IMR-90 (cell line): ENCODE measurements at regions not wholly inside any gene's neighbourhood (a gene's known extent, or its start where the extent isn't known, plus 50 kb on each side); places are given as distances from the start of the nearest gene placed in this dataset.

Experiments used
- ATAC-seq: fragments of 200-7000 bp; cut with Tn5 transposase; 2 replicates; pipeline ENCODE4 v1.9.1; 2020; ENCODE audit warnings: low read depth, mild to moderate bottlenecking, moderate library complexity
- BruUV-seq: library from RNA; stranded (reverse); fragments of 400-500 nt; replicated peaks from 2 replicates; lab custom pipeline; 2021; lab: Mats Ljungman, UMichigan
- CTCF ChIA-PET: fragments of 300-600 bp; formaldehyde crosslinking; extraction: SDS; loops from one replicate; lab custom pipeline; 2021; ENCODE audit warnings: antibody characterized with exemption; lab: Yijun Ruan, JAX
- POLR2A ChIA-PET: fragments of 300-600 bp; sonication (Branson Sonifier 250); formaldehyde crosslinking; loops from one replicate; lab custom pipeline; 2022; ENCODE audit warnings: antibody characterized with exemption; ENCODE audit not compliant: unreplicated experiment; lab: Charles Lee
- DNase-seq: peaks from one replicate; pipeline ENCODE4 v3.0.0; 2013
- H2AFZ ChIP-seq: replicated peaks from 2 replicates; pipeline ENCODE3; 2013; ENCODE audit warnings: low read length, mild to moderate bottlenecking; ENCODE audit not compliant: poor library complexity
- H2AK5ac ChIP-seq: 2 replicates; pipeline ENCODE4 v1.6.1; 2013; ENCODE audit warnings: low read depth, low read length, inconsistent platforms
- H2AK9ac ChIP-seq: replicated peaks from 2 replicates; pipeline ENCODE3; 2013; ENCODE audit warnings: mild to moderate bottlenecking, low read depth, low read length, moderate library complexity; ENCODE audit not compliant: poor library complexity
- H2BK120ac ChIP-seq: 2 replicates; pipeline ENCODE4 v1.6.1; 2013; ENCODE audit warnings: low read depth, low read length, inconsistent platforms
- H2BK15ac ChIP-seq: 3 replicates; pipeline ENCODE4 v1.6.1; 2013; ENCODE audit warnings: low read depth, low read length, inconsistent platforms
- H2BK20ac ChIP-seq: 2 replicates; pipeline ENCODE4 v1.6.1; 2013; ENCODE audit warnings: low read depth, mild to moderate bottlenecking, inconsistent platforms, low read length, moderate library complexity
- H2BK5ac ChIP-seq: 2 replicates; pipeline ENCODE4 v1.6.1; 2013; ENCODE audit warnings: mild to moderate bottlenecking, low read depth, low read length, inconsistent platforms; ENCODE audit not compliant: poor library complexity, severe bottlenecking
- H3K14ac ChIP-seq: replicated peaks from 2 replicates; pipeline ENCODE4 v1.6.1; 2013; ENCODE audit warnings: low read depth, low read length, inconsistent platforms
- H3K18ac ChIP-seq: 2 replicates; pipeline ENCODE4 v1.6.1; 2013; ENCODE audit warnings: low read depth, low read length, control low read depth
- H3K23ac ChIP-seq: 2 replicates; pipeline ENCODE4 v1.6.1; 2013; ENCODE audit warnings: low read depth, low read length, inconsistent platforms
- H3K27ac ChIP-seq: 2 replicates; pipeline ENCODE4 v1.5.1; 2013; ENCODE audit warnings: mild to moderate bottlenecking, control low read depth, low read length; ENCODE audit not compliant: insufficient read depth
- H3K27me3 ChIP-seq: 2 replicates; pipeline ENCODE4 v1.6.1; 2013; ENCODE audit warnings: low read length; ENCODE audit not compliant: control insufficient read depth, insufficient read depth
- H3K36me3 ChIP-seq: 2 replicates; pipeline ENCODE4 v1.6.1; 2013; ENCODE audit warnings: low read length, mixed read lengths; ENCODE audit not compliant: control insufficient read depth, insufficient read depth
- H3K4ac ChIP-seq: 2 replicates; pipeline ENCODE4 v1.6.1; 2013; ENCODE audit warnings: low read depth, low read length, inconsistent platforms
- H3K4me1 ChIP-seq: 2 replicates; pipeline ENCODE4 v1.6.1; 2013; ENCODE audit warnings: low read length, mixed read lengths; ENCODE audit not compliant: control insufficient read depth, insufficient read depth
- H3K4me2 ChIP-seq: 2 replicates; pipeline ENCODE4 v1.6.1; 2013; ENCODE audit warnings: low read depth, mild to moderate bottlenecking, control low read depth, low read length, moderate library complexity
- H3K4me3 ChIP-seq: 2 replicates; pipeline ENCODE4 v1.5.1; 2013; ENCODE audit warnings: low read depth, mild to moderate bottlenecking, control low read depth, low read length, moderate library complexity; ENCODE audit not compliant: insufficient read depth
- H3K56ac ChIP-seq: 2 replicates; pipeline ENCODE4 v1.6.1; 2013; ENCODE audit warnings: low read length, inconsistent platforms; ENCODE audit not compliant: insufficient read depth; ENCODE audit errors: extremely low read depth
- H3K79me1 ChIP-seq, 2 experiments: 2 replicates each; pipeline ENCODE4 v1.6.1; 2013; ENCODE audit warnings: low read length in 2 of 2, inconsistent platforms in 1 of 2, low read depth in 1 of 2
- H3K9ac ChIP-seq: 2 replicates; pipeline ENCODE4 v1.6.1; 2013; ENCODE audit warnings: low read depth, low read length, control low read depth
- H3K9me1 ChIP-seq: 2 replicates; pipeline ENCODE4 v1.6.1; 2013; ENCODE audit warnings: low read length, inconsistent platforms; ENCODE audit not compliant: insufficient read depth
- H3K9me3 ChIP-seq: 2 replicates; pipeline ENCODE4 v1.6.1; 2013; ENCODE audit warnings: low read length; ENCODE audit not compliant: control insufficient read depth, insufficient read depth
- H4K20me1 ChIP-seq: 2 replicates; pipeline ENCODE4 v1.6.1; 2013; ENCODE audit warnings: low read length, inconsistent platforms; ENCODE audit not compliant: insufficient read depth
- H4K5ac ChIP-seq: 2 replicates; pipeline ENCODE4 v1.6.1; 2013; ENCODE audit warnings: mild to moderate bottlenecking, low read depth, low read length, control low read depth
- H4K8ac ChIP-seq, 2 experiments: 2 replicates each; pipeline ENCODE4 v1.6.1; 2013; ENCODE audit warnings: low read depth in 2 of 2, low read length in 2 of 2, control low read depth in 1 of 2, inconsistent platforms in 1 of 2
- H4K91ac ChIP-seq: 2 replicates; pipeline ENCODE4 v1.6.1; 2013; ENCODE audit warnings: low read depth, low read length, inconsistent platforms; ENCODE audit not compliant: insufficient read depth
- BHLHE40 ChIP-seq: fragments of 150-350 bp; IDR thresholded peaks from 2 replicates; pipeline ENCODE4 v1.6.1; 2016; ENCODE audit warnings: mild to moderate bottlenecking, low read depth, low read length
- CEBPB ChIP-seq: IDR thresholded peaks from 2 replicates; pipeline ENCODE4 v1.6.1; 2012; ENCODE audit warnings: low read depth, low read length, improper control_type of control experiment
- FOS ChIP-seq: fragments of 150-350 bp; IDR thresholded peaks from 2 replicates; pipeline ENCODE4 v1.6.1; 2016; ENCODE audit warnings: low read depth, low read length
- MAFK ChIP-seq: IDR thresholded peaks from 2 replicates; pipeline ENCODE4 v1.6.1; 2012; ENCODE audit warnings: low read depth, low read length, improper control_type of control experiment
- MAZ ChIP-seq: IDR thresholded peaks from 2 replicates; pipeline ENCODE4 v1.6.1; 2012; ENCODE audit warnings: low read depth, mild to moderate bottlenecking, low read length, improper control_type of control experiment, moderate library complexity, borderline replicate concordance
- MXI1 ChIP-seq: IDR thresholded peaks from 2 replicates; pipeline ENCODE4 v1.6.1; 2012; ENCODE audit warnings: low read depth, mild to moderate bottlenecking, low read length, moderate library complexity, borderline replicate concordance
- NFE2L2 ChIP-seq: fragments of 150-350 bp; IDR thresholded peaks from 2 replicates; pipeline ENCODE4 v1.6.1; 2016; ENCODE audit warnings: low read depth, mild to moderate bottlenecking, low read length
- POLR2A ChIP-seq: IDR thresholded peaks from 2 replicates; pipeline ENCODE4 v1.6.1; 2012; ENCODE audit warnings: mild to moderate bottlenecking, low read depth, low read length
- RAD21 ChIP-seq: IDR thresholded peaks from 2 replicates; pipeline ENCODE4 v1.6.1; 2012; ENCODE audit warnings: low read length, improper control_type of control experiment
- RCOR1 ChIP-seq: IDR thresholded peaks from 2 replicates; pipeline ENCODE4 v1.6.1; 2012; ENCODE audit warnings: mild to moderate bottlenecking, low read length, improper control_type of control experiment; ENCODE audit not compliant: insufficient replicate concordance
- RFX5 ChIP-seq: IDR thresholded peaks from 2 replicates; pipeline ENCODE4 v1.8.0; 2012; ENCODE audit warnings: low read depth, mild to moderate bottlenecking, low read length, moderate library complexity
- SMC3 ChIP-seq: fragments of 150-350 bp; IDR thresholded peaks from 2 replicates; pipeline ENCODE4 v1.6.1; 2016; ENCODE audit warnings: low read depth, mild to moderate bottlenecking, antibody characterized with exemption, low read length, moderate library complexity
- WGBS, 2 experiments: methylation state at CpG; one replicate each; pipeline versions ENCODE4 v1.1.5 to v1.1.7; 2013; ENCODE audit warnings: missing lambda C conversion rate in 2 of 2; ENCODE audit not compliant: insufficient read length in 1 of 2; ENCODE audit errors: extremely low coverage in 2 of 2; 5-methylcytosine and 5-hydroxymethylcytosine counted together
- dilution Hi-C: fragments of 300-500 bp; cut with HindIII; formaldehyde crosslinking; loops from one replicate; pipeline ENCODE4 v1.14.3; 2018; ENCODE audit warnings: low sequenced_read_pairs; ENCODE audit not compliant: unreplicated experiment
- in situ Hi-C: fragments of 300-500 bp; cut with MboI; formaldehyde crosslinking; loops from 3 replicates; pipeline ENCODE4 v1.14.3; 2019; ENCODE audit warnings: low sequenced_read_pairs, inconsistent platforms, mixed read lengths
- intact Hi-C: fragments of 100-400 bp; cut with micrococcal nuclease; formaldehyde crosslinking; loops from 2 replicates; pipeline ENCODE4 v1.10.0; 2022
- TF ChIP-seq, protein P1 (sequence below): conservative IDR thresholded peaks from 2 replicates; pipeline ENCODE4 v1.5.1; 2012; ENCODE audit warnings: mild to moderate bottlenecking, low read depth, low read length, improper control_type of control experiment
- TF ChIP-seq, protein P2 (sequence below): fragments of 150-350 bp; IDR thresholded peaks from 2 replicates; pipeline ENCODE4 v1.6.1; 2017; ENCODE audit warnings: mild to moderate bottlenecking, antibody characterized with exemption, low read length, low read depth

DNA sequence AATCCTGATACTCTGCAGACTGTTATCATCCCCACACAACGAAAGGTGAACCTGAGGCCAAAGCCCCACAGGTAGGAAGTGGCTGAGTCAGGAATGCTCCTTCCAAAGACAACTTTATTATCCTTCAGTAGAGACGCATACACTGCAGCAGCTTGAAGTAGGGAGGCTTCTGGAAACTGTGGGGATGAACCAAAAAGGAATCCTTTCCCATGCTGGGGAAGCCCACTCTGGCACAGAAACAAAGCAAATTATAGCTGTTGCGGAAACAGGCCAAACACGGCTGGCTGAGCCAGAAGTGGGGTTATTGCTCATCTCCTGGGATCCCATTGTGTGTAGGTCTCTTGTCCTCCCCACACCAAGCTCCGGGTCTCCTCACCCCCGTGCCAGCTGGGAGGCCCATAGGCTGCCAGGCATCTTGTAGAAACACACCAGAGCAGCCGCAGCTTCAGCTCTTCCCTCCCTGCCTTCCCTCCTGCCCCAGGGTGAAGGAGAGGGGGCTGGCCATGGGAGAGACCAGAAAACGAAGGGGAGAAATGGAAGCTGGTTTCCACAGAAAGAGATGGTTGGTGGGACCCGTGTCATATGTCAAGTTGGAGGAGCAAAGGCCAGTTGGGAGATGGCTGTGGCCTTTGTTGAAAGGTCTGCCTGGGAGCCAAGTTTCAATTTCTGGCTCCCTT, 176.9 kb upstream of the NABP1 start:
- H2AK9ac ChIP-seq, result peak overlapping the region; percentile 70
- H4K5ac ChIP-seq, result peak overlapping the region; percentile 14
- dilution Hi-C loops, result no loop called here
- peak overlapping the region; percentile 83 for H4K91ac ChIP-seq
- no peak overlapping the region for H3K4me2 ChIP-seq
- H2BK20ac ChIP-seq, result peak overlapping the region; percentile 96
- in situ Hi-C loops, result no loop called here
- no peaks in the 10 kb centered on the region for H3K27me3 ChIP-seq
- H3K56ac ChIP-seq, result 0 out of 2 replicates have a peak overlapping the region, but pooled peaks have one; percentile 1
- H3K4me3 ChIP-seq, result no peak overlapping the region
- no peak overlapping the region for H3K9ac ChIP-seq
- H3K27ac ChIP-seq, result no peak overlapping the region
- DNase-seq (no peak), ATAC-seq (peak; percentile 16)
- H3K4ac ChIP-seq, result peak overlapping the region; percentile 76
- intact Hi-C loops, result loop anchor here (1.0 to 5.0 kb wide), 6 partner anchors 202 to 448 kb away; no protein-coding TSS in a partner anchor
- H2AFZ ChIP-seq, result peak overlapping the region; percentile 79
- peaks cover 3% of the 10 kb centered on the region; the same call in 1 of the 2 replicates for H3K9me1 ChIP-seq
- 83% methylated on average over 2 of the region's 9 CpGs; no CpG with 5 or more reads in 1 of the 2 experiments for WGBS, 2 experiments
- no peaks in the 10 kb centered on the region for H3K9me3 ChIP-seq
- no peaks in the 10 kb centered on the region for H3K36me3 ChIP-seq
- H4K20me1 ChIP-seq, result no peaks in the 10 kb centered on the region
- H3K4me1 ChIP-seq, result peaks cover 4% of the 10 kb centered on the region; the same call in 1 of the 2 replicates
- H2BK5ac ChIP-seq, result no peak overlapping the region
- BruUV-seq, result no TSS peak
- no peaks in the 10 kb centered on the region for H3K79me1 ChIP-seq
- H2BK15ac ChIP-seq, result peak overlapping the region; percentile 49; the same call in 2 of the 3 replicates
- peak overlapping the region; percentile 68; the same call in 1 of the 2 replicates for H2AK5ac ChIP-seq
- peak overlapping the region in 1 of 2 experiments; percentile 22; a peak in 2 of 4 replicates for H4K8ac ChIP-seq
- ChIA-PET CTCF (interaction anchor here (0.6 to 2.5 kb wide), 32 partner anchors 9 to 648 kb away, joined by 3 to 15 read pairs (median 4); partner anchors contain the start of gene MYO1B), POLR2A (interaction anchor here (0.5 to 1.1 kb wide), 2 partner anchors 8 to 241 kb away, joined by 3 to 4 read pairs; no protein-coding TSS in a partner anchor)
- peak overlapping the region; percentile 66 for H3K18ac ChIP-seq
- H3K23ac ChIP-seq, result 0 out of 2 replicates have a peak overlapping the region, but pooled peaks have one; percentile 35
- peak overlapping the region; percentile 91 for H2BK120ac ChIP-seq
- peak overlapping the region; percentile 60 for H3K14ac ChIP-seq
- TF ChIP-seq FOS (no peak), MAFK (no peak), NFE2L2 (no peak), BHLHE40 (no peak), CEBPB (no peak), RFX5 (no peak), MXI1 (no peak), RAD21 (no peak), MAZ (no peak), RCOR1 (no peak), POLR2A (no peak), SMC3 (no peak)
- TF ChIP-seq, protein P1, sequence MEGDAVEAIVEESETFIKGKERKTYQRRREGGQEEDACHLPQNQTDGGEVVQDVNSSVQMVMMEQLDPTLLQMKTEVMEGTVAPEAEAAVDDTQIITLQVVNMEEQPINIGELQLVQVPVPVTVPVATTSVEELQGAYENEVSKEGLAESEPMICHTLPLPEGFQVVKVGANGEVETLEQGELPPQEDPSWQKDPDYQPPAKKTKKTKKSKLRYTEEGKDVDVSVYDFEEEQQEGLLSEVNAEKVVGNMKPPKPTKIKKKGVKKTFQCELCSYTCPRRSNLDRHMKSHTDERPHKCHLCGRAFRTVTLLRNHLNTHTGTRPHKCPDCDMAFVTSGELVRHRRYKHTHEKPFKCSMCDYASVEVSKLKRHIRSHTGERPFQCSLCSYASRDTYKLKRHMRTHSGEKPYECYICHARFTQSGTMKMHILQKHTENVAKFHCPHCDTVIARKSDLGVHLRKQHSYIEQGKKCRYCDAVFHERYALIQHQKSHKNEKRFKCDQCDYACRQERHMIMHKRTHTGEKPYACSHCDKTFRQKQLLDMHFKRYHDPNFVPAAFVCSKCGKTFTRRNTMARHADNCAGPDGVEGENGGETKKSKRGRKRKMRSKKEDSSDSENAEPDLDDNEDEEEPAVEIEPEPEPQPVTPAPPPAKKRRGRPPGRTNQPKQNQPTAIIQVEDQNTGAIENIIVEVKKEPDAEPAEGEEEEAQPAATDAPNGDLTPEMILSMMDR, result no peak
- TF ChIP-seq, protein P2, sequence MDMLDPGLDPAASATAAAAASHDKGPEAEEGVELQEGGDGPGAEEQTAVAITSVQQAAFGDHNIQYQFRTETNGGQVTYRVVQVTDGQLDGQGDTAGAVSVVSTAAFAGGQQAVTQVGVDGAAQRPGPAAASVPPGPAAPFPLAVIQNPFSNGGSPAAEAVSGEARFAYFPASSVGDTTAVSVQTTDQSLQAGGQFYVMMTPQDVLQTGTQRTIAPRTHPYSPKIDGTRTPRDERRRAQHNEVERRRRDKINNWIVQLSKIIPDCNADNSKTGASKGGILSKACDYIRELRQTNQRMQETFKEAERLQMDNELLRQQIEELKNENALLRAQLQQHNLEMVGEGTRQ, result no peak
